GM10266 (cell line): ENCODE measurements at regions not wholly inside any gene's neighbourhood (a gene's known extent, or its start where the extent isn't known, plus 50 kb on each side); places are given as distances from the start of the nearest gene placed in this dataset.
"Not testable (repeated sequence)": the region's sequence is repeated elsewhere in the genome, so short reads cannot be mapped to it uniquely, and the experiment has no call there.

Experiments
- DNase-seq: peaks from one replicate; pipeline ENCODE4 v3.0.0; 2012; ENCODE audit errors: extremely low spot score
- CTCF ChIP-seq: IDR thresholded peaks from 2 replicates; pipeline ENCODE4 v1.5.1; 2012; ENCODE audit warnings: mild to moderate bottlenecking, low read depth; ENCODE audit not compliant: control insufficient read depth, insufficient read depth; ENCODE audit errors: missing control alignments

GRCh38 chr2:41038408-41038807 is 586.5 kb upstream of the SLC8A1 start:
- DNase-seq: no peak
- TF ChIP-seq CTCF: no peak

- not testable (repeated sequence) for DNase-seq
Measured at GRCh38 chr2:41039750-41040149, 587.9 kb upstream of the SLC8A1 start.

GRCh38 chr2:41040782-41041520 is 589.1 kb upstream of the SLC8A1 start:
- DNase-seq: no peak
- TF ChIP-seq CTCF: no peak

- TF ChIP-seq CTCF: no peak
Measured at GRCh38 chr2:41042343-41042742, 590.5 kb upstream of the SLC8A1 start.

GRCh38 chr2:41061356-41061755 is 609.5 kb upstream of the SLC8A1 start:
- no peak for DNase-seq
- TF ChIP-seq CTCF: no peak

More at GRCh38 chr2:41042343-41042742, 590.5 kb upstream of the SLC8A1 start:
- no peak for DNase-seq

GRCh38 chr2:41062336-41062735 is 610.4 kb upstream of the SLC8A1 start:
- DNase-seq: no peak
- TF ChIP-seq CTCF: no peak

GRCh38 chr2:41066168-41066567 is 614.3 kb upstream of the SLC8A1 start:
- no peak for TF ChIP-seq CTCF

GRCh38 chr2:41068740-41069139 is 616.9 kb upstream of the SLC8A1 start:
- DNase-seq: no peak
- no peak for TF ChIP-seq CTCF

More at GRCh38 chr2:41066168-41066567, 614.3 kb upstream of the SLC8A1 start:
- DNase-seq: no peak
